Prostate gland (tissue), 2 donors: ENCODE measurements at regions not wholly inside any gene's neighbourhood (a gene's known extent, or its start where the extent isn't known, plus 50 kb on each side); places are given as distances from the start of the nearest gene placed in this dataset.

ENCODE experiments used
- POLR2A ChIP-seq: fragments of 450-650 bp; IDR thresholded peaks from one replicate; pipeline ENCODE4 v1.6.1; 2016; ENCODE audit warnings: antibody characterized with exemption, mild to moderate bottlenecking
- TF ChIP-seq, protein P1 (sequence below), 4 experiments: fragments of 200-600 bp in 2 of 4; fragments of 450-650 bp in 2 of 4; sonication (generic) in 2 of 4; IDR thresholded peaks; 1 replicate in 3 of 4; 2 replicates in 1 of 4; pipeline ENCODE4 v1.5.1; 2016 to 2019; ENCODE audit warnings: antibody characterized with exemption in 4 of 4, mild to moderate bottlenecking in 2 of 4, moderate library complexity in 2 of 4

DNA sequence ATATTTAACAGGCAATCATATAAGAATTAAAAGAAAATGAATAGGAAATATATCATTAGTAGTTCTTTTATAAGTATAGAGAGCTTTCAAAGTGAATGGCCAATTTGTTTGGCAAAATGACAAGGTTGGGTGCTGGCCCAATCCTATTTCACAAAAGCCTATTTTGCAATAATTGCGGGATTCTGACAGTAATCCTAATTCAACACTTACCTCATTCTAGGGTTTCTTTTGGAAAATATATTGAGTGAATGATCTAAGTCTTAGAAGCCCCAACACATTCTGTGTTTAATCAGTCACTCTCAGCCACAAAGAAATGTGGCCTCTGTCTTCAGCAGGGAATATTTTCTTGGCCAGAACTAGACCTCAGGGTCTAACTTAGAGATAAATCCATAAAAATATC lies 835.9 kb upstream of the ZNF608 start:
- TF ChIP-seq, protein P1, sequence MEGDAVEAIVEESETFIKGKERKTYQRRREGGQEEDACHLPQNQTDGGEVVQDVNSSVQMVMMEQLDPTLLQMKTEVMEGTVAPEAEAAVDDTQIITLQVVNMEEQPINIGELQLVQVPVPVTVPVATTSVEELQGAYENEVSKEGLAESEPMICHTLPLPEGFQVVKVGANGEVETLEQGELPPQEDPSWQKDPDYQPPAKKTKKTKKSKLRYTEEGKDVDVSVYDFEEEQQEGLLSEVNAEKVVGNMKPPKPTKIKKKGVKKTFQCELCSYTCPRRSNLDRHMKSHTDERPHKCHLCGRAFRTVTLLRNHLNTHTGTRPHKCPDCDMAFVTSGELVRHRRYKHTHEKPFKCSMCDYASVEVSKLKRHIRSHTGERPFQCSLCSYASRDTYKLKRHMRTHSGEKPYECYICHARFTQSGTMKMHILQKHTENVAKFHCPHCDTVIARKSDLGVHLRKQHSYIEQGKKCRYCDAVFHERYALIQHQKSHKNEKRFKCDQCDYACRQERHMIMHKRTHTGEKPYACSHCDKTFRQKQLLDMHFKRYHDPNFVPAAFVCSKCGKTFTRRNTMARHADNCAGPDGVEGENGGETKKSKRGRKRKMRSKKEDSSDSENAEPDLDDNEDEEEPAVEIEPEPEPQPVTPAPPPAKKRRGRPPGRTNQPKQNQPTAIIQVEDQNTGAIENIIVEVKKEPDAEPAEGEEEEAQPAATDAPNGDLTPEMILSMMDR (IDR thresholded peaks at IDR 0.05), result no peak
- TF ChIP-seq POLR2A, result no peak
